HG03432 (cell line): ENCODE measurements at regions not wholly inside any gene's neighbourhood (a gene's known extent, or its start where the extent isn't known, plus 50 kb on each side); places are given as distances from the start of the nearest gene placed in this dataset.
"Not testable (repeated sequence)": the region's sequence is repeated elsewhere in the genome, so short reads cannot be mapped to it uniquely, and the experiment has no call there.

Experiments used
- ATAC-seq: cut with Tn5 transposase; IDR thresholded peaks from one replicate; pipeline ENCODE4 v1.9.1; 2021; ENCODE audit warnings: mild to moderate bottlenecking, moderate library complexity; ENCODE audit not compliant: unreplicated experiment

GRCh38 chr14:43356382-43356781, 1150.7 kb downstream of the FSCB start:
- ATAC-seq, result no peak

GRCh38 chr14:43341921-43342320, 1165.2 kb downstream of the FSCB start:
- ATAC-seq, result no peak

- ATAC-seq, result no peak
These were observed 1168.4 kb downstream of the FSCB start for GRCh38 chr14:43338713-43339112.

GRCh38 chr14:43336351-43336750, 1170.7 kb downstream of the FSCB start:
- ATAC-seq, result no peak

GRCh38 chr14:43326501-43327407, 1180.3 kb downstream of the FSCB start:
- not testable (repeated sequence) for ATAC-seq

GRCh38 chr14:43316427-43316826, 1190.7 kb downstream of the FSCB start:
- ATAC-seq, result no peak

- no peak for ATAC-seq
These were observed 1193.4 kb downstream of the FSCB start for GRCh38 chr14:43313719-43314118.

GRCh38 chr14:43308421-43309110, 1198.5 kb downstream of the FSCB start:
- ATAC-seq, result no peak

GRCh38 chr14:43307836-43308235, 1199.2 kb downstream of the FSCB start:
- ATAC-seq, result no peak

GRCh38 chr14:43306053-43306452, 1201.0 kb downstream of the FSCB start:
- ATAC-seq, result no peak

GRCh38 chr14:43297794-43298193, 1209.3 kb downstream of the FSCB start:
- no peak for ATAC-seq

- not testable (repeated sequence) for ATAC-seq
These were observed 1211.0 kb downstream of the FSCB start for GRCh38 chr14:43296061-43296460.

- no peak for ATAC-seq
These were observed 1221.5 kb downstream of the FSCB start for GRCh38 chr14:43285575-43285974.

GRCh38 chr14:43260056-43260455, 1247.0 kb downstream of the FSCB start:
- no peak for ATAC-seq

- ATAC-seq, result no peak
These were observed 1248.7 kb downstream of the FSCB start for GRCh38 chr14:43258396-43258795.

GRCh38 chr14:43256996-43257395, 1250.1 kb downstream of the FSCB start:
- ATAC-seq, result not testable (repeated sequence)

GRCh38 chr14:43252866-43253265, 1254.2 kb downstream of the FSCB start:
- ATAC-seq, result no peak

GRCh38 chr14:43249591-43249990, 1257.5 kb downstream of the FSCB start:
- no peak for ATAC-seq

- ATAC-seq, result no peak
These were observed 1258.0 kb downstream of the FSCB start for GRCh38 chr14:43249116-43249515.

GRCh38 chr14:43247877-43248276, 1259.2 kb downstream of the FSCB start:
- ATAC-seq, result no peak

- ATAC-seq, result no peak
These were observed 1262.9 kb downstream of the FSCB start for GRCh38 chr14:43244142-43244625.

GRCh38 chr14:43243168-43243567, 1263.9 kb downstream of the FSCB start:
- no peak for ATAC-seq
